CD4-positive, CD25-positive, alpha-beta regulatory T cell (primary cell): ENCODE measurements at regions not wholly inside any gene's neighbourhood (a gene's known extent, or its start where the extent isn't known, plus 50 kb on each side); places are given as distances from the start of the nearest gene placed in this dataset.

Source experiments
- ATAC-seq, 2 donors: fragments of 150-1000 bp; cut with Tn5 transposase; one replicate each; pipeline ENCODE4 v1.10.0; 2021; ENCODE audit warnings: low read depth in 2 of 2, moderate number of reproducible peaks in 2 of 2, moderate library complexity in 1 of 2
- DNase-seq, 3 donors: peaks; one replicate each; pipeline versions ENCODE4 v3.0.0 to v3.0.0-alpha.2; 2012 to 2022; ENCODE audit warnings: mixed read lengths in 1 of 3
- H3K27ac ChIP-seq: one replicate; pipeline ENCODE4 v1.7.0; 2013; ENCODE audit warnings: mild to moderate bottlenecking, low read length; ENCODE audit not compliant: insufficient read depth, poor library complexity, severe bottlenecking
- H3K27me3 ChIP-seq: one replicate; pipeline ENCODE4 v1.7.0; 2013; ENCODE audit warnings: low read length; ENCODE audit not compliant: control insufficient read depth, insufficient read depth
- H3K36me3 ChIP-seq: one replicate; pipeline ENCODE4 v1.7.0; 2013; ENCODE audit warnings: mild to moderate bottlenecking, low read length, moderate library complexity; ENCODE audit not compliant: control insufficient read depth, insufficient read depth
- H3K4me1 ChIP-seq: 2 replicates; pipeline ENCODE4 v1.7.0; 2013; ENCODE audit warnings: mild to moderate bottlenecking, low read length; ENCODE audit not compliant: insufficient read depth, control insufficient read depth, poor library complexity, severe bottlenecking
- H3K4me3 ChIP-seq: one replicate; pipeline ENCODE4 v1.7.0; 2013; ENCODE audit warnings: low read depth, mild to moderate bottlenecking, low read length, moderate library complexity
- H3K9me3 ChIP-seq, 2 experiments: 1 replicate in 1 of 2; 2 replicates in 1 of 2; pipeline ENCODE4 v1.7.0; 2013; ENCODE audit warnings: low read length in 2 of 2, mild to moderate bottlenecking in 1 of 2, moderate library complexity in 1 of 2; ENCODE audit not compliant: control insufficient read depth in 2 of 2
- H3K27ac Mint-ChIP-seq, 3 donors: one replicate each; pipeline ENCODE4 v1.8.0; 2020 to 2022; ENCODE audit warnings: mild to moderate bottlenecking in 3 of 3, mixed read lengths in 3 of 3, moderate library complexity in 2 of 3
- H3K27me3 Mint-ChIP-seq: one replicate; pipeline ENCODE4 v1.8.0; 2022; ENCODE audit warnings: mild to moderate bottlenecking, mixed read lengths
- H3K36me3 Mint-ChIP-seq: one replicate; pipeline ENCODE4 v1.8.0; 2020; ENCODE audit warnings: mixed read lengths
- H3K4me1 Mint-ChIP-seq, 4 donors: one replicate each; pipeline ENCODE4 v1.8.0; 2020 to 2022; ENCODE audit warnings: mixed read lengths in 4 of 4, mild to moderate bottlenecking in 1 of 4
- H3K4me3 Mint-ChIP-seq, 4 donors: one replicate each; pipeline ENCODE4 v1.8.0; 2020 to 2022; ENCODE audit warnings: mild to moderate bottlenecking in 4 of 4, mixed read lengths in 4 of 4, moderate library complexity in 3 of 4
- H3K9me3 Mint-ChIP-seq, 7 donors: one replicate each; pipeline ENCODE4 v1.8.0; 2020 to 2022; ENCODE audit warnings: mixed read lengths in 7 of 7, mild to moderate bottlenecking in 3 of 7, moderate library complexity in 2 of 7

- H3K4me1 Mint-ChIP-seq, result no peaks in the 10 kb centered on the region
Measured at GRCh38 chr2:17262854-17263569, 255.2 kb downstream of the RAD51AP2 start.

DNA sequence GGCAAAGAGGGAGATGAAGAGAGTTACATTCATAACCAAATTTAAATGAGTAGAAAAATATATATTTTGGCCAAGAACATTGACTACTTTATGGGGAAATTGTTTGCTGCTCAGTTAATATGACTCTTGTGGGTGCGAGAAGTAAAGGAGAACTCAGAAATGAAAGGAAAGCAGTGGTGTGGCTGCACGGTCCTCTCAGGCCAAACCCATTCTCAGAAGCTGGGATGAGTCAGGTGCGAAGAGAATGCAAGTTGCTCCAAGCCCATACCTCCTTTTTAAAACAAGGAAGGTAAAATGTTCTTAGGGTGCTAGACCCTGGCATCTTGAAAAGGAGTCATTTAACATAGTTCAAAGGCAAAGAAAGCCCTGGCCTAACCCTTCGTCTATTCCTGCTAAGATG lies 258.6 kb downstream of the RAD51AP2 start:
- Histone ChIP-seq H3K9me3 (no peaks in the 10 kb centered on the region), H3K4me3 (no peak overlapping the region), H3K27me3 (no peaks in the 10 kb centered on the region), H3K27ac (no peak overlapping the region), H3K36me3 (no peaks in the 10 kb centered on the region), H3K4me1 (no peaks in the 10 kb centered on the region)
- H3K36me3 Mint-ChIP-seq, result no peaks in the 10 kb centered on the region
- no peak overlapping the region for H3K4me3 Mint-ChIP-seq
- H3K4me1 Mint-ChIP-seq, result peaks cover 0 to 2% (median 0%) of the 10 kb centered on the region in 4 donors
- peaks cover 0 to 9% (median 2%) of the 10 kb centered on the region in 7 donors for H3K9me3 Mint-ChIP-seq
- no peaks in the 10 kb centered on the region for H3K27me3 Mint-ChIP-seq
- ATAC-seq, result no peak
- no peak for DNase-seq
- no peak overlapping the region for H3K27ac Mint-ChIP-seq

More at GRCh38 chr2:17262854-17263569, 255.2 kb downstream of the RAD51AP2 start:
- no peak overlapping the region for H3K4me3 ChIP-seq
- no peaks in the 10 kb centered on the region for H3K36me3 Mint-ChIP-seq
- no peak overlapping the region for H3K27ac Mint-ChIP-seq
- ATAC-seq, result no peak
- no peaks in the 10 kb centered on the region for H3K27me3 ChIP-seq
- no peak for DNase-seq
- no peaks in the 10 kb centered on the region for H3K4me1 ChIP-seq
- H3K9me3 ChIP-seq, result no peaks in the 10 kb centered on the region
- H3K27me3 Mint-ChIP-seq, result no peaks in the 10 kb centered on the region
- no peak overlapping the region for H3K4me3 Mint-ChIP-seq
- peaks cover 0 to 7% (median 2%) of the 10 kb centered on the region in 7 donors for H3K9me3 Mint-ChIP-seq
- no peaks in the 10 kb centered on the region for H3K36me3 ChIP-seq
- H3K27ac ChIP-seq, result no peak overlapping the region

GRCh38 chr2:17258861-17259260 lies 259.4 kb downstream of the RAD51AP2 start:
- no peak overlapping the region for H3K4me3 ChIP-seq
- ATAC-seq, result no peak
- H3K36me3 Mint-ChIP-seq, result no peaks in the 10 kb centered on the region

GRCh38 chr2:17257189-17257909 lies 260.9 kb downstream of the RAD51AP2 start:
- no peak for DNase-seq
- Histone ChIP-seq H3K9me3 (no peaks in the 10 kb centered on the region), H3K36me3 (no peaks in the 10 kb centered on the region), H3K27ac (no peak overlapping the region), H3K4me1 (no peaks in the 10 kb centered on the region), H3K4me3 (no peak overlapping the region), H3K27me3 (no peaks in the 10 kb centered on the region)
- Mint-ChIP-seq H3K9me3 (peaks cover 0 to 10% (median 0%) of the 10 kb centered on the region in 7 donors), H3K36me3 (no peaks in the 10 kb centered on the region), H3K4me3 (no peak overlapping the region), H3K27me3 (no peaks in the 10 kb centered on the region), H3K27ac (no peak overlapping the region), H3K4me1 (peaks cover 0 to 2% (median 0%) of the 10 kb centered on the region in 4 donors)
- ATAC-seq, result no peak

More at GRCh38 chr2:17258861-17259260, 259.4 kb downstream of the RAD51AP2 start:
- Mint-ChIP-seq H3K4me1 (peaks cover 0 to 2% (median 0%) of the 10 kb centered on the region in 4 donors), H3K9me3 (peaks cover 0 to 14% (median 2%) of the 10 kb centered on the region in 7 donors), H3K27ac (no peak overlapping the region), H3K4me3 (no peak overlapping the region), H3K27me3 (no peaks in the 10 kb centered on the region)
- no peaks in the 10 kb centered on the region for H3K27me3 ChIP-seq
- no peaks in the 10 kb centered on the region for H3K4me1 ChIP-seq
- DNase-seq, result no peak
- H3K9me3 ChIP-seq, result no peaks in the 10 kb centered on the region
- no peaks in the 10 kb centered on the region for H3K36me3 ChIP-seq
- H3K27ac ChIP-seq, result no peak overlapping the region

- Mint-ChIP-seq H3K4me3 (no peak overlapping the region), H3K27ac (no peak overlapping the region), H3K4me1 (peaks cover 0 to 2% (median 0%) of the 10 kb centered on the region in 4 donors)
Measured at GRCh38 chr2:17255071-17255470, 263.2 kb downstream of the RAD51AP2 start.

GRCh38 chr2:17254421-17254820 lies 263.8 kb downstream of the RAD51AP2 start:
- H3K4me3 Mint-ChIP-seq, result peak overlapping the region in 1 of 4 donors; percentile 63
- Histone ChIP-seq H3K4me1 (no peaks in the 10 kb centered on the region), H3K36me3 (no peaks in the 10 kb centered on the region), H3K9me3 (no peaks in the 10 kb centered on the region), H3K27me3 (no peaks in the 10 kb centered on the region), H3K4me3 (no peak overlapping the region), H3K27ac (no peak overlapping the region)
- no peak for DNase-seq
- H3K4me1 Mint-ChIP-seq, result peaks cover 0 to 2% (median 0%) of the 10 kb centered on the region in 4 donors
- peaks cover 0 to 20% (median 4%) of the 10 kb centered on the region in 7 donors for H3K9me3 Mint-ChIP-seq
- no peaks in the 10 kb centered on the region for H3K36me3 Mint-ChIP-seq
- no peaks in the 10 kb centered on the region for H3K27me3 Mint-ChIP-seq
- no peak overlapping the region for H3K27ac Mint-ChIP-seq
- no peak for ATAC-seq

More at GRCh38 chr2:17255071-17255470, 263.2 kb downstream of the RAD51AP2 start:
- Mint-ChIP-seq H3K36me3 (no peaks in the 10 kb centered on the region), H3K27me3 (no peaks in the 10 kb centered on the region), H3K9me3 (peaks cover 0 to 20% (median 4%) of the 10 kb centered on the region in 7 donors)
- Histone ChIP-seq H3K36me3 (no peaks in the 10 kb centered on the region), H3K27me3 (no peaks in the 10 kb centered on the region), H3K4me1 (no peaks in the 10 kb centered on the region), H3K4me3 (no peak overlapping the region), H3K9me3 (no peaks in the 10 kb centered on the region), H3K27ac (no peak overlapping the region)
- no peak for ATAC-seq
- DNase-seq, result no peak

- Mint-ChIP-seq H3K27me3 (no peaks in the 10 kb centered on the region), H3K4me3 (no peak overlapping the region), H3K9me3 (peaks cover 0 to 28% (median 4%) of the 10 kb centered on the region in 7 donors), H3K27ac (no peak overlapping the region), H3K4me1 (peaks cover 0 to 2% (median 0%) of the 10 kb centered on the region in 4 donors), H3K36me3 (no peaks in the 10 kb centered on the region)
- Histone ChIP-seq H3K27ac (no peak overlapping the region), H3K27me3 (no peaks in the 10 kb centered on the region), H3K36me3 (no peaks in the 10 kb centered on the region), H3K9me3 (no peaks in the 10 kb centered on the region), H3K4me3 (no peak overlapping the region), H3K4me1 (no peaks in the 10 kb centered on the region)
- no peak for ATAC-seq
- no peak for DNase-seq
Measured at GRCh38 chr2:17252258-17252657, 266.0 kb downstream of the RAD51AP2 start.
